Cardiac fibroblast (primary cell): ENCODE measurements at regions not wholly inside any gene's neighbourhood (a gene's known extent, or its start where the extent isn't known, plus 50 kb on each side); places are given as distances from the start of the nearest gene placed in this dataset.
"Not testable (repeated sequence)": the region's sequence is repeated elsewhere in the genome, so short reads cannot be mapped to it uniquely, and the experiment has no call there.

ENCODE experiments used
- DNase-seq, 2 donors: peaks; one replicate each; pipeline versions ENCODE4 v3.0.0 to v3.0.0-alpha.2; 2010; ENCODE audit warnings: low read depth in 2 of 2
- H3K4me3 ChIP-seq, 2 donors: replicated peaks in 1 of 2; 1 replicate in 1 of 2; 2 replicates in 1 of 2; pipeline ENCODE4 v1.5.1; 2011; ENCODE audit warnings: low read depth in 2 of 2, low read length in 2 of 2, mild to moderate bottlenecking in 2 of 2, moderate library complexity in 1 of 2

GRCh38 chr2:90237923-90238361, 1546.5 kb downstream of the RPIA start:
- not testable (repeated sequence) for H3K4me3 ChIP-seq
- DNase-seq: peak; percentile 1 to 53

- H3K4me3 ChIP-seq, DNase-seq: not testable (repeated sequence)
Measured at GRCh38 chr2:90238505-90239230, 1547.2 kb downstream of the RPIA start.

GRCh38 chr2:90239769-90240168, 1548.3 kb downstream of the RPIA start:
- not testable (repeated sequence) for H3K4me3 ChIP-seq, DNase-seq

GRCh38 chr2:90244902-90245765, 1553.7 kb downstream of the RPIA start:
- not testable (repeated sequence) for H3K4me3 ChIP-seq
- DNase-seq: peak; percentile 0 to 8

- DNase-seq, H3K4me3 ChIP-seq: not testable (repeated sequence)
Measured at GRCh38 chr2:90248400-90248799, 1556.9 kb downstream of the RPIA start.

GRCh38 chr2:90250350-90250749, 1558.9 kb downstream of the RPIA start:
- H3K4me3 ChIP-seq, DNase-seq: not testable (repeated sequence)

GRCh38 chr2:90251576-90251975, 1560.1 kb downstream of the RPIA start:
- H3K4me3 ChIP-seq, DNase-seq: not testable (repeated sequence)

GRCh38 chr2:90253306-90253705, 1561.8 kb downstream of the RPIA start:
- DNase-seq, H3K4me3 ChIP-seq: not testable (repeated sequence)

GRCh38 chr2:90266888-90267287, 1575.4 kb downstream of the RPIA start:
- not testable (repeated sequence) for DNase-seq, H3K4me3 ChIP-seq

GRCh38 chr2:90287751-90288150, 1596.3 kb downstream of the RPIA start:
- not testable (repeated sequence) for H3K4me3 ChIP-seq, DNase-seq

GRCh38 chr2:90288396-90288795, 1596.9 kb downstream of the RPIA start:
- not testable (repeated sequence) for H3K4me3 ChIP-seq, DNase-seq

- DNase-seq, H3K4me3 ChIP-seq: not testable (repeated sequence)
Measured at GRCh38 chr2:90289291-90289980, 1598.0 kb downstream of the RPIA start.

GRCh38 chr2:90290701-90291100, 1599.2 kb downstream of the RPIA start:
- not testable (repeated sequence) for DNase-seq, H3K4me3 ChIP-seq

- not testable (repeated sequence) for DNase-seq
Measured at GRCh38 chr2:90291168-90291883, 1599.9 kb downstream of the RPIA start.

GRCh38 chr2:90291934-90292333, 1600.5 kb downstream of the RPIA start:
- not testable (repeated sequence) for H3K4me3 ChIP-seq

More at GRCh38 chr2:90291168-90291883, 1599.9 kb downstream of the RPIA start:
- H3K4me3 ChIP-seq: not testable (repeated sequence)

GRCh38 chr2:90292451-90292850, 1601.0 kb downstream of the RPIA start:
- not testable (repeated sequence) for H3K4me3 ChIP-seq, DNase-seq

More at GRCh38 chr2:90291934-90292333, 1600.5 kb downstream of the RPIA start:
- not testable (repeated sequence) for DNase-seq

GRCh38 chr2:90293224-90293623, 1601.8 kb downstream of the RPIA start:
- not testable (repeated sequence) for DNase-seq, H3K4me3 ChIP-seq

GRCh38 chr2:90293806-90294205, 1602.3 kb downstream of the RPIA start:
- not testable (repeated sequence) for H3K4me3 ChIP-seq, DNase-seq
